OCI-LY1 (cell line): ENCODE measurements at regions not wholly inside any gene's neighbourhood (a gene's known extent, or its start where the extent isn't known, plus 50 kb on each side); places are given as distances from the start of the nearest gene placed in this dataset.

Source experiments
- H2AFZ ChIP-seq: fragments of 200-600 bp; sonication (generic), shearing (Covaris generic); 2 replicates; pipeline ENCODE4 v1.6.0; 2014; ENCODE audit warnings: antibody characterized with exemption, mild to moderate bottlenecking, low read length
- H3F3A ChIP-seq: fragments of 200-600 bp; sonication (generic), shearing (Covaris generic); 2 replicates; pipeline ENCODE4 v1.6.0; 2014; ENCODE audit warnings: mild to moderate bottlenecking, antibody characterized with exemption, low read length, moderate library complexity; ENCODE audit not compliant: insufficient read depth
- H3K27ac ChIP-seq: fragments of 200-600 bp; sonication (generic); 2 replicates; pipeline ENCODE4 v1.5.1; 2014; ENCODE audit warnings: low read length, mixed run types, mild to moderate bottlenecking, low read depth; ENCODE audit not compliant: poor library complexity, severe bottlenecking
- H3K27me3 ChIP-seq: fragments of 200-600 bp; sonication (generic); 2 replicates; pipeline ENCODE4 v1.6.0; 2014; ENCODE audit warnings: antibody characterized with exemption, mild to moderate bottlenecking, low read length, moderate library complexity; ENCODE audit not compliant: insufficient read depth
- H3K36me3 ChIP-seq: fragments of 200-600 bp; sonication (generic); 2 replicates; pipeline ENCODE4 v1.6.1; 2014; ENCODE audit warnings: mild to moderate bottlenecking, antibody characterized with exemption, low read length, moderate library complexity, mixed read lengths; ENCODE audit not compliant: insufficient read depth
- H3K4me1 ChIP-seq: fragments of 200-600 bp; sonication (generic); 2 replicates; pipeline ENCODE4 v1.5.1; 2014; ENCODE audit warnings: mild to moderate bottlenecking, low read length, moderate library complexity; ENCODE audit not compliant: insufficient read depth, severe bottlenecking
- H3K4me2 ChIP-seq: fragments of 200-600 bp; sonication (generic), shearing (Covaris generic); 2 replicates; pipeline ENCODE4 v1.6.1; 2014; ENCODE audit warnings: low read length
- H3K4me3 ChIP-seq: fragments of 200-600 bp; sonication (generic); 2 replicates; pipeline ENCODE4 v1.5.1; 2014; ENCODE audit warnings: low read length, low read depth, mild to moderate bottlenecking, mixed read lengths; ENCODE audit not compliant: poor library complexity, severe bottlenecking
- H3K79me2 ChIP-seq: fragments of 200-600 bp; shearing (Covaris generic); 2 replicates; pipeline ENCODE4 v1.6.1; 2016; ENCODE audit warnings: mixed run types, low read length, mixed read lengths; ENCODE audit not compliant: insufficient read depth
- H3K9ac ChIP-seq: fragments of 200-600 bp; sonication (generic), shearing (Covaris generic); 2 replicates; pipeline ENCODE4 v1.6.1; 2014; ENCODE audit warnings: mild to moderate bottlenecking, low read length, mixed read lengths
- H3K9me2 ChIP-seq: fragments of 200-600 bp; sonication (generic), shearing (Covaris generic); 2 replicates; pipeline ENCODE4 v1.6.1; 2014; ENCODE audit warnings: low read depth, mild to moderate bottlenecking, low read length, mixed read lengths
- H3K9me3 ChIP-seq: fragments of 200-600 bp; shearing (Covaris generic); 2 replicates; pipeline ENCODE4 v1.6.1; 2014; ENCODE audit warnings: low read length, mixed read lengths
- H4K20me1 ChIP-seq: fragments of 200-600 bp; sonication (generic), shearing (Covaris generic); 2 replicates; pipeline ENCODE4 v1.6.0; 2016; ENCODE audit warnings: mild to moderate bottlenecking, low read length; ENCODE audit not compliant: insufficient read depth
- CTCF ChIP-seq: fragments of 200-600 bp; sonication (generic), shearing (Covaris generic); IDR thresholded peaks from 2 replicates; pipeline ENCODE4 v1.5.1; 2017; ENCODE audit warnings: mild to moderate bottlenecking, antibody characterized with exemption, low read length, moderate library complexity, mixed read lengths
- EZH2 ChIP-seq: fragments of 200-600 bp; sonication (generic), shearing (Covaris generic); IDR thresholded peaks from 2 replicates; pipeline ENCODE4 v1.8.0; 2017; ENCODE audit warnings: borderline replicate concordance, mixed run types, mild to moderate bottlenecking, antibody characterized with exemption, low read length, moderate library complexity, mixed read lengths

- no peak overlapping the region for H3K9ac ChIP-seq
- H4K20me1 ChIP-seq: no peaks in the 10 kb centered on the region
- no peaks in the 10 kb centered on the region for H3K4me1 ChIP-seq
- H3K9me2 ChIP-seq: no peaks in the 10 kb centered on the region
- H3F3A ChIP-seq: no peaks in the 10 kb centered on the region
- H3K9me3 ChIP-seq: no peaks in the 10 kb centered on the region
- no peaks in the 10 kb centered on the region for H3K79me2 ChIP-seq
- no peak overlapping the region for H3K4me3 ChIP-seq
- H3K36me3 ChIP-seq: no peaks in the 10 kb centered on the region
- no peaks in the 10 kb centered on the region; the same call in 1 of the 2 replicates for H3K27me3 ChIP-seq
- no peak overlapping the region for H3K4me2 ChIP-seq
- TF ChIP-seq CTCF (no peak), EZH2 (no peak)
- no peak overlapping the region for H2AFZ ChIP-seq
- H3K27ac ChIP-seq: no peak overlapping the region
These were observed 63.7 kb upstream of the STEAP1B start for GRCh38 chr7:22563621-22564241.

- Histone ChIP-seq H3K36me3 (no peaks in the 10 kb centered on the region), H3K27me3 (no peaks in the 10 kb centered on the region; the same call in 1 of the 2 replicates), H4K20me1 (no peaks in the 10 kb centered on the region), H3K79me2 (no peaks in the 10 kb centered on the region), H3K9me3 (no peaks in the 10 kb centered on the region), H3K27ac (no peak overlapping the region), H2AFZ (no peak overlapping the region), H3F3A (no peaks in the 10 kb centered on the region), H3K9ac (no peak overlapping the region), H3K4me1 (no peaks in the 10 kb centered on the region), H3K4me2 (no peak overlapping the region), H3K4me3 (no peak overlapping the region), H3K9me2 (no peaks in the 10 kb centered on the region)
- TF ChIP-seq CTCF (no peak), EZH2 (no peak)
These were observed 63.1 kb upstream of the STEAP1B start for GRCh38 chr7:22563032-22563501.

GRCh38 chr7:22561895-22562593 is 62.1 kb upstream of the STEAP1B start:
- Histone ChIP-seq H3K79me2 (no peaks in the 10 kb centered on the region), H3K4me3 (no peak overlapping the region), H3K36me3 (no peaks in the 10 kb centered on the region), H2AFZ (no peak overlapping the region), H4K20me1 (no peaks in the 10 kb centered on the region), H3K9me2 (no peaks in the 10 kb centered on the region), H3K27ac (no peak overlapping the region), H3K4me1 (no peaks in the 10 kb centered on the region), H3K4me2 (no peak overlapping the region), H3K9ac (no peak overlapping the region), H3K9me3 (no peaks in the 10 kb centered on the region), H3K27me3 (no peaks in the 10 kb centered on the region), H3F3A (no peaks in the 10 kb centered on the region)
- TF ChIP-seq EZH2: no peak
- TF ChIP-seq CTCF: no peak
